ENCODE measurements at regions not wholly inside any gene's neighbourhood (a gene's known extent, or its start where the extent isn't known, plus 50 kb on each side); places are given as distances from the start of the nearest gene placed in this dataset.

- Histone ChIP-seq H3K4me1 (ENCODE audit: control insufficient read depth, insufficient read depth, low read length) (no peaks in the 10 kb centered on the region), H2AK5ac (ENCODE audit: low read depth, low read length) (no peak overlapping the region), H3K9me3 (ENCODE audit: control insufficient read depth, insufficient read depth, low read length) (peaks cover 2% of the 10 kb centered on the region; the same call in 1 of the 2 replicates), H2AFZ (replicated peaks; ENCODE audit: low read length, poor library complexity) (no peak overlapping the region), H4K8ac (ENCODE audit: low read depth in 2 of 2, low read length in 2 of 2) (no peak overlapping the region), H3K14ac (replicated peaks; ENCODE audit: low read depth, low read length) (no peak overlapping the region), H3K56ac (ENCODE audit: extremely low read depth, insufficient read depth, low read length) (no peak overlapping the region), H3K36me3 (ENCODE audit: control insufficient read depth, insufficient read depth, low read length) (no peaks in the 10 kb centered on the region), H3K9ac (ENCODE audit: low read depth, low read length) (no peak overlapping the region), H3K9me1 (ENCODE audit: insufficient read depth, low read length) (no peaks in the 10 kb centered on the region), H2BK120ac (ENCODE audit: low read depth, low read length) (no peak overlapping the region), H4K20me1 (ENCODE audit: insufficient read depth, low read length) (no peaks in the 10 kb centered on the region), H3K4ac (ENCODE audit: low read depth, low read length) (no peak overlapping the region), H3K79me1 (ENCODE audit: low read depth in 1 of 2, low read length in 2 of 2) (no peaks in the 10 kb centered on the region), H3K18ac (ENCODE audit: low read depth, low read length) (no peak overlapping the region), H3K23ac (ENCODE audit: low read depth, low read length) (no peak overlapping the region), H2BK20ac (ENCODE audit: low read depth, low read length) (no peak overlapping the region), H3K27ac (ENCODE audit: insufficient read depth, low read length) (no peak overlapping the region), H4K91ac (ENCODE audit: insufficient read depth, low read depth, low read length) (no peak overlapping the region), H4K5ac (ENCODE audit: low read depth, low read length) (no peak overlapping the region), H2AK9ac (replicated peaks; ENCODE audit: low read depth, low read length, poor library complexity) (no peak overlapping the region), H2BK5ac (ENCODE audit: low read depth, low read length, poor library complexity, severe bottlenecking) (no peak overlapping the region), H3K4me3 (ENCODE audit: insufficient read depth, low read depth, low read length) (no peak overlapping the region), H3K4me2 (ENCODE audit: low read depth, low read length) (no peak overlapping the region), H3K27me3 (ENCODE audit: control insufficient read depth, insufficient read depth, low read length) (no peaks in the 10 kb centered on the region), H2BK15ac (ENCODE audit: low read depth, low read length) (no peak overlapping the region)
- dilution Hi-C loops (cut with HindIII; ENCODE audit: low sequenced_read_pairs, unreplicated experiment): no loop called here
- CTCF ChIA-PET: no interaction called here
- TF ChIP-seq RCOR1 (IDR thresholded peaks at IDR 0.05; ENCODE audit: insufficient replicate concordance, low read length) (no peak), POLR2A (IDR thresholded peaks at IDR 0.05; ENCODE audit: low read depth, low read length) (no peak), BHLHE40 (IDR thresholded peaks at IDR 0.05; ENCODE audit: low read depth, low read length) (no peak), SMC3 (IDR thresholded peaks at IDR 0.05; ENCODE audit: low read depth, low read length) (no peak), CEBPB (IDR thresholded peaks at IDR 0.05; ENCODE audit: low read depth, low read length) (no peak), RFX5 (IDR thresholded peaks at IDR 0.05; ENCODE audit: low read depth, low read length) (no peak), RAD21 (IDR thresholded peaks at IDR 0.05; ENCODE audit: low read length) (no peak), NFE2L2 (IDR thresholded peaks at IDR 0.05; ENCODE audit: low read depth, low read length) (no peak)
- WGBS, 2 experiments (ENCODE audit: extremely low coverage in 2 of 2, insufficient read length in 1 of 2): 79% methylated on average over 3 of the region's 4 CpGs; no CpG with 5 or more reads in 1 of the 2 experiments
- no TSS peak for BruUV-seq (replicated peaks)
- DNase-seq (no peak), ATAC-seq (ENCODE audit: low read depth) (no peak)
- POLR2A ChIA-PET (ENCODE audit: unreplicated experiment): no interaction called here
- in situ Hi-C loops (cut with MboI; ENCODE audit: low sequenced_read_pairs): no loop called here
- intact Hi-C loops (cut with micrococcal nuclease): no loop called here
Observed at GRCh38 chr1:217205578-217205977, 425.3 kb downstream of the GPATCH2 start.

All from IMR-90 (cell line).